ENCODE measurements at regions not wholly inside any gene's neighbourhood (a gene's known extent, or its start where the extent isn't known, plus 50 kb on each side); places are given as distances from the start of the nearest gene placed in this dataset.

DNA sequence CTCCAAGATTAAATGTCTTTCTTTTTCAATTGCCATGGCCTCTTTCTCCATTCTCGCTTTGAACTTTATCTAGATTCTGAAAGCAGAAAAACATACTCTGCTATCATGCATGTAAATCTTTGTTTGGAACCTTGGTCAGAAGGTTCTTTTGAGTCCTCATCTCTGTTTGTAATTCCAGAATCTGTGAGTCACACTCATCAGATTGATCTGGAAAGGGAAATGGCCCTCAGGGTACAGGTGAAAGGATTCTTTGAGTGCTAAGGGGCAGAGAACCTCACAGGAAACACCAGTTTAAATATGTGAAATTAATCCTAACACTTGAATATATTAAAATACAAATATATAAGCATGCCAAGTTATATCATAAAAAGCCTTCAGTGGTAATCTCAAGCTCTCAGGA is 211.0 kb upstream of the ADGRL3 start:
- Histone ChIP-seq H3K4me2 (ENCODE audit: low read depth, low read length, poor library complexity, severe bottlenecking) (no peak overlapping the region), H3K9me2 (replicated peaks; ENCODE audit: low read depth, low read length) (no peaks in the 10 kb centered on the region), H3K4me1 (ENCODE audit: insufficient read depth, low read length, poor library complexity, severe bottlenecking) (no peaks in the 10 kb centered on the region), H3K79me2 (ENCODE audit: insufficient read depth, low read length) (no peaks in the 10 kb centered on the region), H3F3A (ENCODE audit: low read depth) (no peaks in the 10 kb centered on the region), H3K4me3 (ENCODE audit: low read length, poor library complexity, severe bottlenecking) (no peak overlapping the region), H4K20me1 (ENCODE audit: insufficient read depth, low read length, poor library complexity, severe bottlenecking) (no peaks in the 10 kb centered on the region), H3K27me3 (ENCODE audit: insufficient read depth, low read length, poor library complexity, severe bottlenecking) (peaks cover 4% of the 10 kb centered on the region), H3K36me3 (ENCODE audit: insufficient read depth, low read length) (no peaks in the 10 kb centered on the region), H2AFZ (ENCODE audit: low read length) (no peak overlapping the region), H3K9me3 (ENCODE audit: insufficient read depth, low read depth, low read length) (no peaks in the 10 kb centered on the region), H3K9ac (ENCODE audit: low read depth, low read length, poor library complexity, severe bottlenecking) (no peak overlapping the region)
- no peak for TF ChIP-seq CTCF (conservative IDR thresholded peaks at IDR 0.05; ENCODE audit: low read length)
- TF ChIP-seq EZH2phosphoT487 (IDR thresholded peaks at IDR 0.05; ENCODE audit: borderline replicate concordance) = no peak

DNA sequence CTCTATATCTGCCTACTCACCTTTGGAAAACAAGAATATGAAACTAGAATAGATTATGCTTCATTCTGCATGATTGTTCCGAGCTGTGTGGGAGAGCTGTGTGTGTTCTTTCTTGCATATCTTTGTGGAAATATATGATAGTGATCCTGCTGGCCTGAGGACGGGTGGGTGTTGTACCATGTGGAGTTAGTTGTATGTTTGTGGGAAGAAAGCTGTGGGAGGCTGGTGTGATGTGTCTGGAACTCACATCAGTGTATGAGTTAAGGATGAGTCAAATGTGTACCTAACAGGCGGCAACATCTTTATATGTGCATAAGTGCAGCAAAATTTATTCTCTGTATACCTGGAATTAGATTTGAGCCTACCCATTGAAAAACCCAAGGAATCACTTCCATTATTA is 208.1 kb upstream of the ADGRL3 start:
- Histone ChIP-seq H3K27me3 (ENCODE audit: insufficient read depth, low read length, poor library complexity, severe bottlenecking) (no peaks in the 10 kb centered on the region), H2AFZ (ENCODE audit: low read length) (no peak overlapping the region), H3K9ac (ENCODE audit: low read depth, low read length, poor library complexity, severe bottlenecking) (no peak overlapping the region), H3F3A (ENCODE audit: low read depth) (no peaks in the 10 kb centered on the region), H3K79me2 (ENCODE audit: insufficient read depth, low read length) (no peaks in the 10 kb centered on the region), H3K9me2 (replicated peaks; ENCODE audit: low read depth, low read length) (no peaks in the 10 kb centered on the region), H3K36me3 (ENCODE audit: insufficient read depth, low read length) (no peaks in the 10 kb centered on the region), H3K4me2 (ENCODE audit: low read depth, low read length, poor library complexity, severe bottlenecking) (no peak overlapping the region), H3K4me1 (ENCODE audit: insufficient read depth, low read length, poor library complexity, severe bottlenecking) (no peaks in the 10 kb centered on the region), H4K20me1 (ENCODE audit: insufficient read depth, low read length, poor library complexity, severe bottlenecking) (no peaks in the 10 kb centered on the region), H3K4me3 (ENCODE audit: low read length, poor library complexity, severe bottlenecking) (no peak overlapping the region), H3K9me3 (ENCODE audit: insufficient read depth, low read depth, low read length) (no peaks in the 10 kb centered on the region)
- TF ChIP-seq CTCF (conservative IDR thresholded peaks at IDR 0.05; ENCODE audit: low read length) (no peak), EZH2phosphoT487 (IDR thresholded peaks at IDR 0.05; ENCODE audit: borderline replicate concordance) (no peak)

DNA sequence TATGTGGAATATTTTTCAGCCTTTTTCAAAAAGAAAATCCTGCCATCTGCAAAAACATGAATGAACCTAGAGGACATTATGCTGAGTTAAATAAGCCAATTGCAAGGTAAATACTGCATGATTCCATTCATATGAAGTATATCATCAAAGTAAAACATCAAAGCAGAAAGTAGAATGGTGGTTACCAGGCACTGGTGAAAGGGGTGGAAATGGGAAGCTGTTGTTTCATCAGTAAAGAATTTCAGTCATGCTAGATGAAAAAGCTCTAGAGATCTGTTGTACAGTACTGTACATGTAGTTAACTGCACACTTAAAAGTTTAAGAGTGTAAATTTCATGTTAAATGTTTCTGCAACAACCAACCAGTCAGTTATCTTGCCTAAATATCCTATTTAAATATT is 196.8 kb upstream of the ADGRL3 start:
- Histone ChIP-seq H3K9ac (ENCODE audit: low read depth, low read length, poor library complexity, severe bottlenecking) (no peak overlapping the region), H3K4me2 (ENCODE audit: low read depth, low read length, poor library complexity, severe bottlenecking) (no peak overlapping the region), H3K4me3 (ENCODE audit: low read length, poor library complexity, severe bottlenecking) (no peak overlapping the region), H3K9me3 (ENCODE audit: insufficient read depth, low read depth, low read length) (no peaks in the 10 kb centered on the region; the same call in 1 of the 2 replicates), H3K27me3 (ENCODE audit: insufficient read depth, low read length, poor library complexity, severe bottlenecking) (no peaks in the 10 kb centered on the region), H3K4me1 (ENCODE audit: insufficient read depth, low read length, poor library complexity, severe bottlenecking) (no peaks in the 10 kb centered on the region), H3F3A (ENCODE audit: low read depth) (no peaks in the 10 kb centered on the region), H4K20me1 (ENCODE audit: insufficient read depth, low read length, poor library complexity, severe bottlenecking) (no peaks in the 10 kb centered on the region), H3K36me3 (ENCODE audit: insufficient read depth, low read length) (no peaks in the 10 kb centered on the region), H3K9me2 (replicated peaks; ENCODE audit: low read depth, low read length) (no peaks in the 10 kb centered on the region), H3K79me2 (ENCODE audit: insufficient read depth, low read length) (no peaks in the 10 kb centered on the region), H2AFZ (ENCODE audit: low read length) (no peak overlapping the region)
- TF ChIP-seq CTCF (conservative IDR thresholded peaks at IDR 0.05; ENCODE audit: low read length) (no peak), EZH2phosphoT487 (IDR thresholded peaks at IDR 0.05; ENCODE audit: borderline replicate concordance) (no peak)
